GM19351 (cell line): ENCODE measurements at regions not wholly inside any gene's neighbourhood (a gene's known extent, or its start where the extent isn't known, plus 50 kb on each side); places are given as distances from the start of the nearest gene placed in this dataset.
"Not testable (repeated sequence)": the region's sequence is repeated elsewhere in the genome, so short reads cannot be mapped to it uniquely, and the experiment has no call there.

ENCODE experiments used
- ATAC-seq: cut with Tn5 transposase; IDR thresholded peaks from one replicate; pipeline ENCODE4 v1.9.1; 2021; ENCODE audit warnings: mild to moderate bottlenecking, moderate library complexity; ENCODE audit not compliant: unreplicated experiment

DNA sequence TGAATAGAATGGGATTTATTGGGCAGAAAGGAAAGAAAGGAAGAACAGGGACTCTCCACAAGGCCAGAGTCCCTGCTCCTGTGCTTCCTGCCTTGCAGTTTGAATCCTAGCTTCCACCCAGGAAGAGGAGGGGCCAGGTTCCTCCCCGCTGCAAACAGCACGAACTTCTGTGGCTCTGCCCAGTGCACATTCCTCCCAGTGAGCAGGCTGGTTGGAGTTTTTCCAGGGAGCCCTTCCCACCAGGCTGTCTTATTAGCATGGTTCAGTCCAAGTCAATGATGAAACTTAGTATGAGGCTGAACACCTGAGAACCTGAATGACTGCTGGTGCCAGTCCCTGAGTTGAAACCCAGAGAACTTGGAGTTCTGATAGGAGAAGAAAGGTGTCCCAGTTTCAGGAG, 247.2 kb downstream of the DUSP10 start:
- ATAC-seq = no peak

DNA sequence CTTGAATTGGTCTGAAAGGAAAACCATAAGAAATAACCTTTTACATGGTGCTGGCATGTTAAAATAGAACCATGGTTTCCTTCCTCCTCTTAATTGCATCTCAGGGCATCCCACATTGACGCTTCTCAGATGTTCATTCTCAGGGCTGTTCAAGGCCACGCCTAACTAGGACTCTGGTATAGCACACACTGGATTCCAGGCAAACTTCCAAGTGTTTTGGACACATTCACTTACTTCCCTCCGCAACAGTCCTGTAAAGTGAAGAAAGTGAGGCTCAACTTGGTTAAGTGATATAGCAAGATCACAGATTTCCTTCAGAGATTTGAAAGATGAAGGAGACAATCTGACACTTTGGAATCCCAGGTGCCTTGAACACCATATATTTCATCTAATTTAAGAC, 244.8 kb downstream of the DUSP10 start:
- ATAC-seq = no peak

DNA sequence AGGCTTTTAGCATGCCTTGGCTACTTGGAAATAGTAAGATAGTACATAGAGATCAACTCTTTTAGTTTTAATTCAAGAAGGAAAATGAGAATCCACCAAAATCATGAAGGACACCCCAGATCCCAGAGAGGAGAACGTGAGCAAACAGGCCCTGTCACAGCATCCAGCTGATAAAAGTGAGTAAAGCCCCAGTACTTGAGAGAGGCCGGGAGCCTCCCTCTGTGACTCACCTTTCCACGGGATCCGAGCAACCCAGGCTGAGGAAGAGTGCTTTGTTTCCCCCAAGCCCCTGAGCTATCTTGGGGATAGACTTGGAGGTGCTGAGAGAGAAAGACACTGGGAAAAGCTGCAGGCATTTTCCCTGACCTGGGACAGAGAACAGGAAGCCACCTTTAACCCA, 238.6 kb downstream of the DUSP10 start:
- ATAC-seq = no peak

DNA sequence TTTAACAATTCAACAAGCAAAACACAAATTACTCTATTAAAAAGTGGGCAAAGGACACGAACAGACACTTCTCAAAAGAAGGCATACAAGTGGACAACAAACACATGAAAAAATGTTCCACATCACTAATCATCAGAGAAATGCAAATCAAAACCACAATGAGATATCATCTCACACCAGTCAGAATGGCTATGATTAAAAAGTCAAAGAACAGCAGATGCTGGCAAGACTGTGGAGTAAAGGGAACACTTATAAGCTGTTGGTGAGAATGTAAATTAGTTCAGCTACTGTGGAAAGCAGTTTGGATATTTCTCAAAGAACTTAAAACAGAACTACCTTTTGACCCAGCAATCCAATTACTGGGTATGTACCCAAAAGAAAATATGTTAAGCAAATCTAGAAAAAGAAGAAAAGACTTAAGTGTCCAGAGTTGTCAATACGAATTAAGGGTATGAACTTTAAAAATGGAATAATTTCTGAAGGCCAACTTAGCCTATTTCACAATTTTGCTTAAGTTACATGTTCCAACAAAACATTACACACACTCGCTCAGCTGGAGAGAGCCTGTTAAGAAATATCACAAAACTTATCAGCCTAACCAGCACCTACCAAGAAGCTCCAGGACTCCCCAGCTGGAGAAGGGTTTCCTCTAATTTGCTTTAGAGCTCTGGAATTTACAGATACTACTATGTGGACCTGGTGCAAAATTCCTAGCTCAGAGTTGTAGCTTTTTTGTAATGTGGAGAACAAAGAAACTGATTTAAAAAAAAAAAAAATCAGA, 232.1 kb downstream of the DUSP10 start:
- ATAC-seq = peak; percentile 73

DNA sequence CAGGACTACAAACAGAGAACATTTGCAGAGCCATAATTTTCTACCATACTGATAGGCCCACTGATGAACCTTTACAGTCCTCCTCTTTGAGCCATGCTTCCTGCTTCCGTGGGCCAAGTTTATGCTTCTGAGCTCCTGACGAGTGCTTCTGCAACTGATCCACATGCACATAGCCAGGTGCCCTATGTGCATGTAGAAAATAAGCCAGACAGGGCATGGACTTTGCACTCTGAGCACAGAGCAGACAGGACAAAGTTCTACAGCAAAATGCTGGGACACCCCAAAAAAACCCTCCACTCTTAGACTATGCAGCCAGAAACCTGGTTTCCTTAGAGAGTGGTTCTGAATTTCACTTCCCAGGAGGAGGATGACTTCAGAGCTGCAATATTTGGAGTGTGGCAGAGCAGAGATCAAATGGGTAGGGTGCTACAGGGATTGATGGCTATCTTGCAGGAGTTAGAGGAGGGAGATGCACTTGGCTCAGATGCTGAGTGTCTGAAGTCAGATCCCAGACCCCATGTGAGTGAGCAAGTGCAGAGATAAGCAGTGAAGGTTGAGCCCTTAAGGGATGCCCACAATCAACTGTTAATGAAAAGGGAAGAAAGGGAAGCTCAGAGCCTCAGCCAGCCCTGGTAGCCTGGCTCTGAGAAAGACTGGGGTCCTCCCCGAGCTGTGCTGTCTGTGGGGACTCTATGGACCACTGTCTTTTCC, 230.9 kb downstream of the DUSP10 start:
- no peak for ATAC-seq

DNA sequence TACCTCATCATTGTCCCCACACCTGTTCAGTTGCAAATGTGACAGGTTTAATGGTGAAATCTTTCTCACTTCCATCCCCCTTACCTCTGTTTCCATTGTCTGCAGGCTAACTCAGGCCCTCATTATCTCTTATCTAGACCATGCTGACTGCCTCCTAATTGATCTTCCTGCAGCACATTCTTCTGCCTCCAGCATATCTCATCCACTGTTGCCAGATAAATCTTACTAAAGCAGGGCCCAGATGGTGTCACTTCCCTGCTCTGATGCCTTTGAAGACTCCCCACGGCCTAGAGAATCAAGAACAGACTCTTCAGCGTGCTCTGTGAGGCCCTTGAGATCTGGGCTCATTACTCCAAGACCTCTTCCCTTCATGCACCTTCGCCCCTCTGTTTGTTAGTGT, 230.1 kb downstream of the DUSP10 start:
- no peak for ATAC-seq

DNA sequence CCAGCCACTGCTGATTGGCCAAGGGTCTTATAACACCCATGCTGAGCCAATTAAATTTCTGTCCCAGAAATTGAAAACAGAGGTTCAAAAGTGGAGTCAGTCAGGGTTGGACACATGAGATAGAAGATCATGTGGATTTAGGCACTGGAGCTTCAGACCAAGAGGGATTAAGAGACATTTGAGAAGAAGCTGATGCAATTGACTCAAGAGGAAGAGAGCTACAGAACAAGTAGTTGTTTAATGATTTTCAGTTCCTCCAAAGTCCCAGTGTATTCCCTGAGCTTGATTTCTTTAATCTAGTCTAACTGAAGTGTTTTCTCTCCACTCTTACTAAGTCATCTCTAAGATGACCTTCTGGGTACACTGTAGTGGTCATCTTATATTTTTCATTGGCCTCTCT, 227.1 kb downstream of the DUSP10 start:
- ATAC-seq = no peak

DNA sequence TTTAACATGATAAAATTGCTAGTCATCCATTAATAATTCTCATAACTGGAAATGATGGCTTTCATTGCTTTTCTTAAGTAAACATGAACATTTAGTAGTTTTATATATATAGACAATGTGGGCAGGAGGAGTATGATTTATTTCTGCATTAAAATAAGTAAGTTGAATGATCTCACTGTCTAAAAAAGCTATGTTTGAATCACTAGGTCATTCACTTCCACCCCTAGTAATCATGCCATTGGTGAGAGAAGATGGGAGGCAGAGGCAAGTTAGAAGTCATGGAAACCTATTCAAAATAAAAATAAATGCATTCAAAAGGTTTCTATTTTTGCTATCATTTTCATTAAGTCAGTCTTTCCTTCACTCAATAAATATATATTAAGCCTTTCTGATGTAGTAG, 226.4 kb downstream of the DUSP10 start:
- no peak for ATAC-seq

DNA sequence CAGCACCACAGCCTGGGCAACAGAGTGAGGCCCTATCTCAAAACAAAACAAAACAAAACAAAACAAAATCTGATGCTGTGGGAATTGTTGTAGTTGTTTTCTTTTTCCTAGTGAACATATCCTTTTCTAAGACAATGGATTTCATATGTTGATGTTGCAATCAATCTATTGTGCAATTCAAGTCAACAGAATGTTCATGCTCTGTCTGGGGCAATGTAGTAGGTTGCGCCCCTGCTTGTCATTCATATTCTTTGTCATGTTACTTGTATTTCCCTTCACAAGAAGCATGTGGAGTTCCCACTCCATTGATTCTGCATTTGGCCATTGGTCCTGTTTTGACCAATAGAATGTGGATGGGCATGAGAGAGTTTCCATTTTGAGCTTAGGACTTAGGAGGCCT, 223.9 kb downstream of the DUSP10 start:
- ATAC-seq = no peak

DNA sequence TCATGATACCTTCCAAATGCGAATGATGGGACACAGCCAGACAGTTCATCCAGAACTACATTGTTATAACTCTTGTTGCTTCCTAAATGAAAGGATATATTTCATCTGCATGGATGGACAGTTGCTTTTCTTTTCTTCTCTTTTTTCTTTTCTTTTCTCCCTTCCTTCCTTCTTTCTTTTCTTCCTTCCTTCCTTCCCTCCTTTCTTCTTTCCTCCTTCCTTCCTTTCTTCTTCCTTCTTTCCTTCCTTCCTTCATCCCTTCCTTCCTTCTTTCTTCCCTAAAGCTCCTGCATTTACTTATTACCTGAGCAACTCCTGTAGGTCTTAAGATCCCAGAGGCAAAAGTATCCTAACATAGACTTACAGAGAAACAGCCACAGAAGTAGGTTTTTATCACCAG, 221.6 kb downstream of the DUSP10 start:
- no peak for ATAC-seq

DNA sequence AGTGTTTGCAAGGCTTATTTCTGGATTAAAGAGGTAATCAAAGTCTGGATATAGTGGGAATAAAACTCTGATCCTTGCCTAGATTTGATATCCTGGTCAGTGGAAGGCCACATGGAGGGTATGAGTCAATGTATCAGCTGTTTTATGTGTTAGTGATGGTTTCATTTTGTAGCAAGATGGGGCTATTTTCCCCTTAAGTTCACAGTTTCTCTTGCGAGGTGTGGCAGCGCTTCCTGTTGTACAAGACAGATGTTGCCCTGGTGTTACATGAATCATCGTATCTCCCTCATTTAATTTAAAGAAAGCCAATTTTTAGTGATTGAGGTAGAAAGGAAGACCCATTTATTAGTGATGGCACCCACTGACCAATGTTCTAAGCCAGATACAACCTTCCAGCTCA, 220.2 kb downstream of the DUSP10 start:
- ATAC-seq = no peak

DNA sequence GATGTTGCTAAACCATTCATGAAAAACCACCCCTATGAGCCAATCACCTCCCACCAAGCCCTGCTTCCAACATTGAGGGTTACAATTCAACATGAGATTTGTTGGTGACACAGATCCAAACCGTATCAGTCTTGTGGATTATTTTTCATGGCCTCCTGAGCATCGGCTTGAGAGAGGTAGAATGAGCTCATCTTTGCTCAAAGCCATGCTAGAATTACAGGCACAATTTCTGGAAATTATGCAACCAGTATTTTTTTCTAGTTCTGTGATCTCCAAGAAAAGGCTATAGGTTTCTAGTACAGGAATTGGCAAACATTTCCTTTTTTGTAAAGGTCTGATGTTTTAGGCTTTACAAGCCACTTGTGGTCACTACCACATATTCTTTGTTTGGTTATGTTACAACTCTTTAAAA, 219.4 kb downstream of the DUSP10 start:
- no peak for ATAC-seq

DNA sequence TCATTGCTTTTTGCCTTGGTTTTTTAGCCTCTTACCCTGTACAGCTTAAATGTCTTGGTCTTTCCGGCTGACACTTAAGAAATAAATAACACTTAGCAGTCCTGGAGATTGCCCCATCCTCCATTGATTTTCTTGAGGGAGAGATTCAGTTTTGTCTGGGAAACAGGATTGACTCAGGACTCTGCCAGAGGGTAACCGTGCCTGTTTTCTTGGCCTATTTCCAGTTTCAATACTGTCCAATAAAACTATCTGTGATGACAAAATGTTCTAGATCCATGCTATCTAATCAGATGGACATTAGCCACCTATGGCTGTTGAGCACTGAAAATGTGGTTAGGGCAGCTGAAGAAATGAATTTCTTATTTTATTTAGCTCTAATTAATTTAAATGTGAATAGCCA, 216.1 kb downstream of the DUSP10 start:
- no peak for ATAC-seq

DNA sequence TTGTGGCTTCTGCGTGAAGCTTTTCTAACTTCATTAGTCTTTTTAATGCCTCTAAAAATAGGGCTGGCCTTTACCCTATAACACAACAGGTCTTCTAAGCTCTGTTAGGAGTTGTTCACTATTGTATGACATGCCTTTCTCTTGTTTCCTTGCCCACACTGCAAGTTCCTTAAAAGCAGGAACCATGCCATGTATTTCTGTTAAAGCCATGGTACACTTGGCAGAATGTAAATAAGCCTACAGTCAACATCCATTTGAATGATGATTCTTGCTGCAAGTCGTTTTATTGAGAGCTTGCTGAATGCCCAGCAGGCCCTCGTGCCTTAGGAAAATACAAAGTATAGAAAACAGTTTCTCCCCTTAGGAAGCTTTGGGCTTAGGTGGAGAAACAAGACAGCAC, 214.6 kb downstream of the DUSP10 start:
- no peak for ATAC-seq

DNA sequence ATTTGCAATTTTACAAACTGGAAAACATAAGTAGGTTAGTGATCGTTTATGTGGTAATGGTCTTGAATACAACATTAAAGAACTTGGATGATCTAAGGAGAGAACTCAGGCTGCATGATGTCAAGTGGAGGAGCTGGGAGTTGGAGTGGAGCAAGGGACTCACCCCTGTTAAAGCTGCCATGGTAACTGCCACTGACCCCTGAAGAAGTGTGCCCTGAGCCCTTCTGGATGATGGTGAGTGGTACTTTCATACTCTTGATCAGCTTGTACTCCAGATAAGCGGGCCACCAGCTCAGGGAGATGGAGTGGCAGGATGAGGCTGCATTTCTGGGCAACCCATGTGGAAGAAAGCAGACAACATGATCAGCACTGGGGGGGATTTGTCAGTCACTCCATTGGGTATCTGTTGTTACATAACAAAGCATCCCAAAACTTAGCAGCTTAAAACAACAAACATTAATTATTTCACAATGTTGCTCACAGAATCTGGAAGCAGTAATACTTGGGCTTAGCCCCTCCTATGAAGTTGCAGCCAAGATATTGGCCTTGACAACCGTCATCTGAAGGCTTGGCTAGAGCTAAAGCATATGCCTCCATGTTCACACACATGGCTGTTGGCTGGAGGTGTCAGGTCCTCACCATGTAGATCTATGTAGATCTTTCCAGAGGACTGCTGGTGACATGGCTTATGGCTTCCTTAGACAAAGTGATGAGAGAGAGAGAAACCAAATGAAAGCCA, 213.8 kb downstream of the DUSP10 start:
- ATAC-seq = no peak

DNA sequence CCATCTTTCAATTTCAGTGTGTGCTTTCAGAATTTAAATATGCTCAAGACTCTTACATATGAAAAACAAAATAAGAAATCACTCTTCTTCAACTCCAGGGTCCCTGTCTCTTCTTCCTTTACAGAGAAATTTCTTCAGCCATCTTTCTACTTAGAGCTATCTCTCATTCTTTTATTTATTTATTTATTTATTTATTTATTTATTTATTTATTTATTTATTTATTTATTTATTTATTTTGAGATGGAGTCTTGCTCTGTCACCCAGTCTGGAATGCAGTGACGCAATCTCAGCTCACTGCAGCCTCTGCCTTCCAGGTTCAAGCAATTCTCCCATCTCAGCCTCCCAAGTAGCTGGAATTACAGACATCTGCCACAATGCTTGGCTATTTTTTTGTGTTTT, 211.7 kb downstream of the DUSP10 start:
- ATAC-seq = not testable (repeated sequence)

DNA sequence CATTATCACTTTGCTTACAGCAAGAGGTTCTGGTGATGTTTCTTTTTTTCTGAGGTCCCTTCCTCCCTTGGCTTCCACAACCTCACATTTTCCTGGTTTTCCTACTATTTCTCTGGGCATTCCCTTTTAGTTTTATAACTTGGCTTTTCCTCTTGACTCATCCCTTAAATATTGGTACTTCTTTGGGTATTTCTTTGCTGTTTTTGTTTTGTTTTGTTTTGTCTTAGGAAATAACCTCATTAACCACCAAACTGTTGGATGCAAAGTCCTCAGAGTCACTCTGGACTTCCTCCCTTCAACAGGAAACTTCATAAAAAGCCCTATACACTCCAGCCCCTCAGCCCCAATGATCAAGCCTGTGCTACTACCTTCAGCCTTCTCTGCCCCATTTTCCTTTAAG, 211.1 kb downstream of the DUSP10 start:
- ATAC-seq = no peak

DNA sequence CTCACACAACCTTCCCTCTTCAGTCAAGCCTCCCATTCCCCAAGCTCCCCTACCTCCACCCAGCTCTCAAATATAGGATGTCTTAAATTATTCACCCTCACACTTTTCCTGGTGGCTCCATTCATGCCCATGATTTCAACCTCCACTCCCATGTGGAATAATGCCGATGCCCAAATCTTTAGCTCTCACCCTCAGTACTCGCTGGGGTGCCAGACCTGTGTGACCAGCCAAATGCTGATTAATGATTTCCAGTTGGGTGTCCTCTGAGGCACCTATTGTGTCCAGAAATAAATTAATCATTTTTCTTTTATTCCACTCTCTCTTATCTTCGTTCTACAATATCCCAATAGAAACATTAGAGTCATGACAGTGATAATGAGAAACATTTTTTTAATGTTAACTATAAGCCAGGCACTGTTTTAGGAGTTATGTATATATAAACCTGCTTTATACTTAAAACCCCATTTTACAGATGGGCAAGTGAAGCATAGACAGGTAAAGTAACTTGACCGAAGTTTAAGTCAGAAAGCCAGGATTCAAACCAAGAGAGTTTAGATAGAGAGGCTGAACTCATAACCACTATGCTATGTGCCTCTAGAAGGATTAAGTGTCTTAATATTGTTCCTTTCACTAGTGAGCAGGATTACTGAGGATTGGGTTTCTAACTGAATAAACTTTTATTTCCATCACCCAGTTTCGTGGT, 209.7 kb downstream of the DUSP10 start:
- ATAC-seq = no peak

DNA sequence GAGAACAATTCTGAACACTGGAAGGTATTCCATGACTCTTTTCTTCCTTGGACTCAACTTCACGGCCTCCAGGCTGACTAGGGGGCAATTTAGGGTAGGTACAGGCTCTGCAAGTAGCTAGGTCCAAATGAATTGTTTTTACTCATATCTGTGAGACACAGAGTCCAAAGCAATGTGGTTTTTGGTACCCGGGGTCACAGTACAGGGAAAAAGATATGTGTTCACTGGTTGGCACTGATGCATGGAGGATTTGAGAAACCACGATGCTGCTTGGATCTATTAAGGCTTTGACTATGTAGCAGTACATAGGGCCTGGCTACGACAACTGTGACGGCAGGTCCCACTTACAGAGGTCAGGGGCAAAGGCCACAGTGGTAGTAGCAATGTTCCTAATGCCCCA, 200.6 kb downstream of the DUSP10 start:
- no peak for ATAC-seq

DNA sequence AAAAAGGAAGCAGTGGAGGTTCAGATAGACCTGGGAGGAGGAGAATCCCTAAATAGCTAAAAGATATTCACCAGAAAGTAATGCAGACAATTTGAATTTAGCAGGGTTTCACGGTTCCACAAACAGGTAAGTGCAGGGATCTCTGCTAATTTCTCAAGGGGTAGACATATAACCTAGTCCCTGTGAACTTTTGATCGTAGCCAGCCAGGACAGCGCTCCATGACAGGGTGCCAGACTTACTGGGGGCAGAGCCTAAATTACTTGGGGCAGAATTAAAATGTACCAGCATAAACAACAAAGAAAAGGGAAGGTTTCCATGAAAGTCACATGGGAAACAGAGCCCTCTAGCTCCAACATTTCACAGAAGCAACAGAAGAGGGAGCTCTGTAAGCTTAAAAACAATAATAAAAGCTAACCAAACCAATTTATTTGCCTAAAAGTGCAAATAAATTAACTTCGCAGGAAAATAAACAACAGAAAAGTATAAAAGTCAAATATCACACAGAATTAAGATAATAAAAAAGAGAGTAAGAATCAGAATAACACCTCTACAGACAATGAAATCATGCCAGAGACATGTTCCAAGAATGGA, 198.3 kb downstream of the DUSP10 start:
- no peak for ATAC-seq

DNA sequence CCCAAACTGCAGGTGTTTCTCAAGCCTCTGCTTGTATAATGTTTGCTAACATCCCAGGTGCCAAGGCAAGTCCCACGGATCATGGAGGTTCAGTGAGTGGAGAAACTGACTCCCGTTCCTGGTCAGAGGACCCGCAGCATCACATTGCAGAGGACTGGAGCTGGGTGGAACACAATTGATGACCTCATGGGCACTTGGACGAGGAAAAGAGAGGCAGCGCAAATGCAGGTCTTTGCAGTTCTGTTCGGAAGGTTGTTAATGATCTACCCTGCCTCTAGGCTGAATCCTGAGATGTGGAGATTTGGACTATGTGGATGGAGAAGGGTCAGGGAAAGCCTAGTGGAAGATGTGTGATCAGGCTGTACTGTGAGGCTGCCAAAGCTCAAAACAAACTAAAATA, 192.9 kb downstream of the DUSP10 start:
- no peak for ATAC-seq
